Left cardiac atrium (tissue), 4 donors: ENCODE measurements at regions not wholly inside any gene's neighbourhood (a gene's known extent, or its start where the extent isn't known, plus 50 kb on each side); places are given as distances from the start of the nearest gene placed in this dataset.
"Not testable (repeated sequence)": the region's sequence is repeated elsewhere in the genome, so short reads cannot be mapped to it uniquely, and the experiment has no call there.

Experiments used
- ATAC-seq, 2 donors: fragments of 200-7000 bp; cut with Tn5 transposase; one replicate each; pipeline ENCODE4 v1.9.1; 2020; ENCODE audit warnings: mild to moderate bottlenecking in 2 of 2, moderate library complexity in 2 of 2
- DNase-seq: peaks from one replicate; pipeline ENCODE4 v3.0.0-alpha.2; 2020
- intact Hi-C, 2 donors: fragments of 100-400 bp; cut with DNase I; formaldehyde crosslinking; loops; one replicate each; pipeline versions ENCODE4 v1.14.1 to v1.15.1; 2022 to 2023
- donor health status: DM: no; HTN: yes; CAD: no.
- donor health status: DM: no; HTN: yes; CAD: no; lungs with severe emphysema.
- donor health status: DM: yes; HTN: yes; CAD: no.
- donor health status: Dilated cardiomyopathy.

DNA sequence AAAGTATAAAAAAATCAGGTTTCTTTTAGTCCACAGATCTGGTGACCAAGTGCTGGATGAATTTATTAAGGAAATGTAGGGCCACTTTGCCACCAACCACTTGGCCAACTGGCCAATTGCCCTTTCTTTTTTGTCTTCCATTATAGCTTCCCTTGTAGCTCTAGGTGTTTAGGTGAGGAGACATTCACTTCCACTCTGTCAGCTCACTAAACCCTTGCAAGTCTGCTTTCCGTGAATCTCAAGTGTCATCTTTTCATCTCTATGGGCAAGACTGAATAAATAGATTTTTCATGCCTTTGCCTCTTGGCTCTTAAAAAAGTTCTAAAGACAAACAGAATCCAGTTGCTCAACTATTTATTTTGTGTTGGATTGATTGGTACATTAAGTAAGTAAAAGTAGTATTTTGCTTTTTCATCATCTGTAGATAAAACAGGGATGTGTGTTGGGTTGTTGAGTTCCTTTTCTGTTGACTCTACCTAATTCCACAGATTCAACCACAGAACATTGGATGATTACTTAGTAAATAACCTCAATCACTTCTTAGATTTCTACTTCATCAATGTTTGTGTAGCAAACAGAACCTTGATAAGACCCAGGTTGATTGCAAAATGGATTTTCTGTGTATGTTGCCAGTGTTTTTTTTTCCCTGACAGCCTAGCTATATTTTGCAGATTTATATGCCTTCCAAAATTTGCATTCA, 68.1 kb upstream of the GRXCR1 start:
- DNase-seq: no peak
- ATAC-seq: no peak
- intact Hi-C loops: no loop called here

DNA sequence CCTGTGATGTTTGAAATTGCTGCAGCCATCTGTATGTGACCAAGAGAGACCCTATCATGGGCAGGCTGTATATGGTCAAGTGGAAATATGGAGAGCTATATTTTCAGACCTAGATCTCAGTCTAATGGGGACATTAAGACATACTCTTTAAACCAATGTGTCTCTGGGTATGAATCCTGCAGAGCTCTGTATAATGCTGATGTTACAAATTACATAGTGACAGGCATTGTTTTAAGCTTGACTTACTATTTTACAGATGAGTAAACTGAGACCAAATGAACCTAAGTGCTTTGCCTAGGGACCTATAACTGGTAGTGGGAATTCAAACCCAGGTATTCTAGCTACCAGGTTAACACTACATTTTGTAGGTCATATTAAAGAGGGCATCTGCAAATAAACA, 71.3 kb upstream of the GRXCR1 start:
- ATAC-seq: no peak
- DNase-seq: no peak
- intact Hi-C loops: no loop called here

DNA sequence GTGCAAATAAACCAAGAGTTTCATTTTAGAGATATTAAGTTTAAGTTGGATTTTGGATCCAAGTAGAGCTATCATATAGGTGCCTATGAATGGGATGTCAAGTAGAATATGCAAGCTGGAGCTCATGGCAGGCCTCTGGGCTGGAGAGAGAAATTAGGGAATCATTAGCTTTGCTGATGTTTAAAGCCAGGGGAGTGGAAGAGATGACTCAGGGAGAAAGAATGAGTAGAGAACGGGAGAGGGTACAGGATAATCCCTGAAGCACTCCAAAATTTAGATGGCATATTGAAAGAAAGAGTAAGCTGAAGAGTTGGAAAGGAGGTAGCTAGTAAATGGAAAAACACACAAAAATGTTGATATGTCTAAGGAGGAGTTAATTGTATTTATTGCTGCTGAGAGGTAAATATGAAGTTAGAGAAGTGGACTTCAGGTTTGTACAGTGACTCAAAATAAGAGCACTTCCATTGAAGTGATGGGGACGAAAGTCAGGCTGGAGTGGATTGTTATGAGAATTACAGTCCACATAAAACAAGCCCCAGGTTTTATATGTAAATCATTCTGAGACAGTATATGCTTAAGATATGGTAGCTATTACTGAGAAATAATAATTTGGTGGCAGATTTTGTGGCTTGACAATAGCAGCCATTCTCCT, 72.5 kb upstream of the GRXCR1 start:
- intact Hi-C loops: no loop called here
- no peak for ATAC-seq
- no peak for DNase-seq

DNA sequence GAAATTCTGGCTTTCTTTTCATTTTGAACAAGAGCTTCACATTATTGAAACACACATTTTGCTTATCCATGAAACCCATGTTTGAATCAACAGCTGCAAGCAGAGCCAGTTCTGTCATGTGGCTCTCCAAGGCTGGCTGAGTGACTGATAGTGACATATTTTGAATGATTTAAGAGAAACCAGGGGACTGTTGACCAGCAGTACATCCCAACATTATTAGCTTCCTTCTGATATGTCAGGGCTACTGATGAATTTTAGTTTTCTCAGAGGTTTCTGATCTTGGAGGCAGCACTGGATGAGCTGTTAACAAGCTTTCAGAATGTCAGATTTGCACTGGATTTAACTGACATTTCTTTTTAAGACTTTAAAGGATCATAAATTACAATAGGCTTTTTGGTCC, 74.6 kb upstream of the GRXCR1 start:
- DNase-seq (no peak), ATAC-seq (no peak)
- intact Hi-C loops: no loop called here

DNA sequence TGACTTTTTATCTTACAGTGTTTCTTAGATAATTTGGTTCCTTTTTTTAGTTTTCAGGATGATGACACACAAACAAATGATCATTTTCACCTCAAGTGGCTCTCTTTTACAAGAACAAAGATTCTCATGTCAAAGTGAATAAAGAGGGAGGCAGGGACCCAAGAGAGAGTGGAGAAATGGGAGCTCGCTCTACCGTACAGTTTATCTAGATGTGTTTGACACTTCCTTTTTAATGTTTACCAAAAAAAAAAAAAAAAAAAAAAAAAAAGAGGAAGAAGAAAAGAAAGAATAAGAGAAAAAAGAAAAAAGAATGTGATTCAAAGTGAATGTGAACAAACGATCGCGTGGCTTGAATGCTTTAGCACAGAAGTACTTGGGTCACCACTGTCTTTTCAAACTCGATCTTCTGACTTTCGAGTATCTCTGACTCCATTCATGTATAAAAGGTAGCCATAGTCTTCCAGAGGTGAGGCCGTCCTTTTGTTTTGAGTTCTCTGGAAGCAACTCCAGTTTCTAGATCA, 75.6 kb upstream of the GRXCR1 start:
- ATAC-seq (no peak), DNase-seq (no peak)
- intact Hi-C loops: no loop called here

DNA sequence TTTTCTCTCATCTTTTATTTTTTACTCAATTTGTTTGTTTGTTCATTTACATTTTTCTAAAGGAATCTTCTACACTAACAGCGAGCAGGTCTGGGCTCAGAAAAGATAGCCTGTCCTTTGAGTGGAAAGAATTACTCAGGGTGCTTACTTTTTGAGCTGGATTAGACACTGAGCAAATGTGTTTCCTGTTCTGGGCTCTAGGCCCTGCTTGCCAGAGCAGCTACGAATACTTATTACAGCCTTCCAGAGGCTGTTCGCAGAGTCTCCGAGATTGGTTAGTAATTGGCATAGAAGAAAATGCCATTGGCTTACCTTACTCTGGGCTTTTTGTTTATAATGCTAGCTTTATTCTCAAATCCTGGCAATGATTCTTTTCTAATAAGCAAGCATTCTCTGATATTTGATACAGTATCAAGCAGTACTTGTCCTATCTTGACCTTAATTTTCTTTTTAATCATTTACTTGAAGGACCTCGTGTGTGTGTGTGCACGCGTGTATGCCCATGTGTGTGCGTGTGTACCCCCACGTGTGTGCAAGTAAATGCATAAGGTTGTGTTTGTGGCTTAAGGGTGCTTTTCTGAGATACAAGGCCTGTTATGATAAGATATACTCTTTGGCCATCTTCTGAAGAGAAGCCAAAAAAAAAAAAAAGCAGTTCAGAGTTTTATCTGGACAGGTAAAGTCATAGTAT, 76.2 kb upstream of the GRXCR1 start:
- DNase-seq: no peak
- peak in 1 of 2 donors; percentile 56 for ATAC-seq
- intact Hi-C loops: no loop called here

DNA sequence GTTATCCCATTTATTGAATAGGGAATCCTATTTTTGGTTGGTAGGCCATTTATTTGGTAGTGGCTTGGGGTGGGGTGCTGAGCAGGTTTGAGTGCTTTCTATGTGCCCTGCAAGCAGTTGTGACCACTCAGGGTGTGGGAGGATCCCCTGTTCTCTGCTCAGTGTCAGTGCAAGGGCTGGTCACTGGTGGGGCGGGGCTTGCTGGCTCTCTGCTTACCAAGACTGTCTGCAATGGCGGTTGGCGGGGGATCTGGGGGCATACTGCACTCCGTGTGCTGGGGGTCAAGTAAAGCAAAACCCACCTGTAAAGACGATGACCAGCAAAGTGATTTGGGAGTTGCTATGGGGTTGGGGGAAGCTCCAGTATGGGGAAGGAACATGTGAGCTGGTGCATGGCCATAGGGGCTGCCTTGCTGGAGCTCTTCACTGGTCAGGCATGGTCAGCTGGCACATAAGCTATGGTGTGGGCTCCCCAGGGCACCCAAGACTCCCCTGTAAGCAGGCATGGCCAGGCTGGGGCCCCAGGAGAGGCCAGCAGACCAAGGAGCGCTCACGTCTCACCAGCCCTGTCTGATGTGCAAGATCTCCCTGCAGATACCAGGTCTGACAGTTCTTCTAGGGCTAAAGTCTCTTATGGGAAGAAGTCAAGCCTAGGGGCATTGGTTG, 83.0 kb upstream of the GRXCR1 start:
- intact Hi-C loops: no loop called here
- ATAC-seq: no peak
- no peak for DNase-seq

DNA sequence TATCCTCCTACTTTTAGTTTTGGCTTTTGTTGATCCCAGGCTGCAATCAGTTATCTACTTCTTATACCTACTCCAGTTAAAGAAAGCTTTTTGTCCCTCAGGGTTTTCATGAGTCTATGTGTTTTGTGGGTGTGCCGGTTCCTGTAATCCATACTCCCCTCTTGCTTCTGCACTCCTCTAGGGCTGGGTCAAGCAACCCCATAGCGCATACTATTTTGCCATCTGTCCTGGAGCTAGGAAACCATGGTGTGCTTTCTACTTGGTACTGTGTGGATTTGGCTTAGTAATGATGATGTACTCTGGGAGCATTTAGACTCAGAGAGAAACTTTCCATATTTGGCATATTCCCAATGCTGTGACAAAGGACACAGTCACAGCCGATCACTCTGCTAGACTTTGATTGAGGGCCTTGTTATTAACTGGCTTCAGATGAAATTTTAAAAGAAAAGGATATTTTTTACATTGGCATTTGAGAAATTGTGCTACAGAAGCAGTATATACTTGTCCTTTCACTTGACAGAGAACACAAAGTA, 86.1 kb upstream of the GRXCR1 start:
- DNase-seq (no peak), ATAC-seq (no peak)
- intact Hi-C loops: no loop called here

DNA sequence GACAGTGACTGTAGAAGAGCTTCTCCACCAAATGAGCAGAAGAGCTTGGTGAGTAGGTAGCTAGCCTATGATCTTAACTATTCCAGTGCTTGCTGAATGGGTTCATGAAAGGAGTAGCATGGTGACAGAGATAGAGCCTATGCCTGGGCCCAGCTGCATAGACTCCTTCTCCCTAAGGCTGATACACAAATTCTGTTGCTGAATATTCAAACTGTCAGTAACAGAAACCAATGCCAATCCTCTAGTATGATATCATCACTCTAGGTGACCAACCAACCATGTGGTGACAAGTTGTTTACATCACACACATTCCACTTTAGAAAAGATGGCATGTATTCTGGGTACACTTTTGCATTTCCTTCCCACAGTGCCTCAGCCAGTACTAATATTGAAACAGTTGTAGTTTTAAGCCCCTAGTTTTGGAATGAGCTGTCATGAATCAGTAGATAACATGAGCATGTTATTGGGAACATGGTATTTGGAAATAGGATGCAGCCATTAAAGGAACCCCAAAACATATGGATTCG, 103.4 kb upstream of the GRXCR1 start:
- intact Hi-C loops: no loop called here
- no peak for ATAC-seq
- DNase-seq: no peak

DNA sequence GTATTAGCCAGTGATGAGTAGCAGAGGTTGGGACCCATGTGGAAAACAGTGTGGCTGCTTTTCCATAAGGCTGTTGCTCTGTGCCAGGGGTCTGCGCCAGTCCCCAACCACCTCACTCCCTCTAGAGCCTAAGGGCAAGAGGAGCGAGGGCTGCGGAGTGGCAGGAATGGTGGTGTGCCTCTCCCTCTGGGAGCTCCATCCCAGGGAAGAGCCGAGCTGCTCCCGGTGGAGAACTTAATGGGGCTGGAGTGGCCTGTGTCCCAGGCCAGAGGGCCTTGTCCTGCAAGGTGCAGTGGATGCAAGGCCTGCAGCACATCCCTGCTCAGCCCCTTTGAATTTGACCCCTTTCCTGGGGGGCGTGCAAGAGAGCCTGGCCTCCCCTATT, 105.4 kb upstream of the GRXCR1 start:
- intact Hi-C loops: no loop called here
- ATAC-seq: no peak
- no peak for DNase-seq

DNA sequence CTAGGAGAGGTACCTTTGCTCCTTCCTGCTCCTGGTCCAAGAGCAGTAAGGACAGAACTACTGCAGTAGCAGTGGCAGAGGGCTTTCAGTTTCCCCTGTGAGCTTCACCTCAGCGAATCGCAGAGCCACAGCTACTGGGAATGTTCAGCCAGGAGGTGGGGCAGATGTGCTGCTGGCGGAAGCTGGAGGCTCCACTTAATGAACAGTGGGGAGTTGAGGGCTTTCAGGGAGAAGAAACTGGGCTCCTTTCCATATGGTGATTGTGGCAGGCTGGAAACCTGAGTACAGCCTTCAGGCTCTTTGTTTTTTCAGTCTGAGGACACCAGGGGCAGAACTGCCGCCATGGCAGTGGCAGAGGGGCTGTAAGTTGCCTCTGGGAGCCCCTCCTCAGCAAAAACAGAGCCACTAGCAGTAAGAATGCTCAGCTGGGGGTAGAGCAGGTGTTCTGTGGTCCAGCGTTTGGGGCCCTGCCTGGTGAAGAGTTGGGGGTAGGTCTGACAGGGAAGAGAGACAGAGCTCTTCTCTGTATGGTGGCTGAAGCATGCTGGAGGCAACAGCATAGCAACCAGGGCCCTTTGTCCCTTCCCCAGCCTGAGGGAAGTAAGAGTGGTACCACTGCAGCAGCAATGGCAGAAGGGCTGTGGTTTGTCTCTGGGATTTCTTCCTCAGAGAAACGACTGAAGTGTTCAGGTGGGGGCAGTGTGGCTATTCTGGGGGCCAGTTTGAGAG, 106.0 kb upstream of the GRXCR1 start:
- no peak for ATAC-seq
- intact Hi-C loops: no loop called here

DNA sequence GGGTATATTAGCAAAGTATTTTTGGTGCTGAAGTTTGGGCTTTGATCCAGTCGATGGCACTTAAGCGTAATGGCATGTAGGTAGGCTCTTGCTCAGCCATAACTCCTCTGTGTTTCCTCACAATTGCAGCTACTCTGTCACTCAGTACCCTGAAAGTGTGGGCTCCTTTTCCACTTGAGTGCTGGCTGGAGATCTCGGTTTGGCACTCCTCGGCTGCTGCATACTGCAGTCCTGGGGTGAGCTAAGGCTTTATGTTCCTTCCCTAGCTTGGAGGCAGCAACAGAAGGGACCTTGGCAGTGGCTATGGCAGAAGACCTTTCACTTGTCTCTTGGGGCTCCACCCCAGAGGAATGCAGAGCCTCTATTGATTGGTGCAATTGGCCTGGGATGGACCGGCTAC, 106.7 kb upstream of the GRXCR1 start:
- DNase-seq (no peak), ATAC-seq (no peak)
- intact Hi-C loops: no loop called here

More for the DNA sequence above, 106.0 kb upstream of the GRXCR1 start:
- DNase-seq: no peak

DNA sequence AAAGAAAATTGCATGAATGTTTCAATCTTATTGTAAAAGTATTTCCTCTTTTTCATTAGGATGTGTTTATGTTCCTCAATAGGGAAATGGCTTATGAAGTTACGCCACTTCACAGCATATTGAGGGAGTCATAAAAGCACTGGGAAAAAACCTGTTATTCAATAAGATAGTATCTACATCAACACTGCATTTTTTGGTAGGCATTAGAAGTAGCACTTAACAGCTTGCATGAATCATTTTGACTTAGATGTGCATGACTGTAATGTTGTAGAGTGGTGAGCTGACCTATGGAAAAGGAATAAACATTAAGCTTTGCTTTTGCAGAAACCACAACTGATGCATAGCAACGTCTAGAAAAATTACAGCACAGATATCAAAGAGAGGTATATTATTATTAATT, 111.2 kb upstream of the GRXCR1 start:
- ATAC-seq: no peak
- intact Hi-C loops: no loop called here
- DNase-seq: no peak

DNA sequence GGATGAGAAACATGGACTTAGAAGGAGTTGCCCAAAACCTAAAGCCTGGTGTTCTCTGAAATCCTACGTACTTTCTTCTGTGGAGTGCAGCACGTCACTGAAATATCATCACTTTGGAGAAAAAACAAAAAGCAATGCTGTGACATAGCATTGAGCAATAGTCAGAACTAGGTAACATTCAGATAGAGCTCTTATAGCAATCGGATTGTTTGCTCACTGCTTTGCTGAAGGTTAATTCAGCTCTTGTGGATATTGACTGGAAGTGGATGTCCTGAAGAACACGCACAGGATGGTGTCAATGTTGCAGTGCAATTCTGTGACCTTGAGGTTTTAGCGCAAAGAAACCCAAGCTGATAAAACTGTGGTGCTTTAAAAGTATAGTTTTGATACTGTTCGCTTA, 114.2 kb upstream of the GRXCR1 start:
- DNase-seq: no peak
- no peak for ATAC-seq
- intact Hi-C loops: no loop called here

DNA sequence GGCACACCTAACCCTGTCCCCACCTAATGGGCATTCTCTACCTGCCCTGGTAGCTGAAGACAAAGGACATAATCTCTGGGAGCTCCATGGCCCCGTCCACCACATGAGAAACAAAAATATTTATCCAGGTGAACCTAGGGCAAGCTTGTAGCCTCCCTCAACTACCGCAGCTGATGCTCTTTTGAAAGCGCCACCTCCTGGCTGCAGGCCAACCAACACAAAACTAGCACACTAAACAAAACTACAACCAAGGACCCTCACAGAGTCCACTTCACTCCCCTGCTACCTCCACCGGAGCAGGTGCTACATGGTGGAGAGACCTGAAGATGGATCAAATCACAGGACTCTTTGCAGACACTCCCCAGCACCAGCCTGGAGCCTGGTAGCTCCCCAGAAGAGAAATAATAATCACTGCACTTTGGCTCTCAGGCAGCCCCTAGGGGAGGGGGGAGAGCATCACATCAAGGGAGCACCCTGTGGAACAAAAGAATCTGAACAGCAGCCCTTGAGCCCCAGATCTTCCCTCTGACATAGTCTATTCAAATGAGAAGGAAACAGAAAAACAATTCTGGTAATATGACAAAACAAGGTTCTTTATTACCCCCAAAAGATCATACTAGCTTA, 111.3 kb upstream of the ATP8A1 start:
- intact Hi-C loops: no loop called here
- no peak for ATAC-seq
- no peak for DNase-seq

DNA sequence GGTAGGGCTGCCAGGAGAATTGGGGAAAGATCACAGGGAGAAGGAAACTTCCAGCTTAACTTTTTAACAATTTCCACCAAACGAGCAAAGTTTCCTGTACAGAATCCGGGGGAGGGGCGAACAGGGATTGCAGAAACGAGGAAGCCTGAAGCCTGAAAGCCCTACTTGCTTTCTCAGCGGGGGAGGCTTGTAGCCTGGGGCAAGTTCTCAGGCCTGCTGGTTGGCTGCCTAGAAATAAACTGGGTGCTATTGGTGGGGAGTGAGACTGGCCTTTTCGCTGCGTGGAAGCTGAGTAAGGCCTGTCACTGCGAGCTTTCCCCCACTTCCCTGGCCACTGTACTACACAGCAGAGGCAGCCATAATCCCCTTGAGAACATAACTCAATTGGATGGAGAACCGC, 110.8 kb upstream of the ATP8A1 start:
- ATAC-seq: no peak
- no peak for DNase-seq
- intact Hi-C loops: no loop called here

DNA sequence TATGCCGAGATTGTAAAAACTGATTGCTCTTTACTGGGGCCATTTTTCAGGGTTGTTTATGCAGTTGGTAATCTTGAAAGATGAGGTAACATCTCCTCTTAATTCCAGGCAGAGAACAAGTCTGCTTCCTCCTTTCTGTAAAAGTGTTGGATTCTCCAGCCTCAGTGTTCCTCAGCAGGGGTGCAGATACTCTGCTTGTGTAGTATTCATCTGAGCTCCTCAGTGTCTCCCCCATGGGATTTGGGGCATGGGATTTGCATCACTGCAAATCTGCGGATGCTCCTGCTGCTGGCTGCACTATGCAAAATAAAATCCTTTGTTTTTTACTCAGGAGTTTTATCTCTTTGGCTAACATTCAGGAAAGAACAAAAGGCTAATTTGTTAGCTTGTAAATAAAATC, 104.9 kb upstream of the ATP8A1 start:
- intact Hi-C loops: no loop called here
- ATAC-seq (no peak), DNase-seq (no peak)

DNA sequence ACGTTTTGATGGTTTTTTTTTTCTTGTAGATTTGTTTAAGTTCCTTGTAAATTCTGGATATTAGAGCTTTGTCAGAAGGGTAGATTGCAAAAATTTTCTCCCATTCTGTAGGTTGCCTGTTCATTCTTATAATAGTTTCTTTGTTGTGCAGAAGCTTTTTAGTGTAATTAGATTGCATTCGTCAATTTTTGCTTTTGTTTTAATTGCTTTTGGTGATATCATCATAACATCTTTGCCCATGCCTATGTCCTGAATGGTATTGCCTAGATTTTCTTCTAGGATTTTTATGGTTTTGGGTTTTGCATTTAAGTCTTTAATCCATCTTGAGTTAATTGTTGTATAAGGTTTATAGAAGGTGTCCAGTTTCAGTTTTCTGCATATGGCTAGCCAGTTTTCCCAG, 98.1 kb upstream of the ATP8A1 start:
- intact Hi-C loops: loop anchor here in 1 of 2 donors (5.0 kb wide), 1 partner anchor 188 kb away; no protein-coding TSS in a partner anchor
- not testable (repeated sequence) for ATAC-seq, DNase-seq
